Neural cell (in vitro differentiated cells): ENCODE measurements at regions not wholly inside any gene's neighbourhood (a gene's known extent, or its start where the extent isn't known, plus 50 kb on each side); places are given as distances from the start of the nearest gene placed in this dataset.

ENCODE experiments used
- H2AFZ ChIP-seq: fragments of 200-600, 300-800 bp; sonication (generic), shearing (Covaris generic); 2 replicates; pipeline ENCODE4 v1.6.0; 2014; ENCODE audit warnings: low read depth, mild to moderate bottlenecking, antibody characterized with exemption, low read length, moderate library complexity
- H3F3A ChIP-seq: fragments of 200-600 bp; shearing (Covaris generic); 2 replicates; pipeline ENCODE4 v1.6.1; 2016; ENCODE audit warnings: mild to moderate bottlenecking, moderate library complexity, mixed read lengths, antibody characterized with exemption, low read length; ENCODE audit not compliant: insufficient read depth, poor library complexity, severe bottlenecking
- H3K27ac ChIP-seq: fragments of 200-600, 300-800 bp; sonication (generic), shearing (Covaris generic); 2 replicates; pipeline ENCODE4 v1.5.1; 2014; ENCODE audit warnings: mild to moderate bottlenecking, low read length, moderate library complexity
- H3K27me3 ChIP-seq: fragments of 300-800, 200-600 bp; sonication (generic), shearing (Covaris generic); 2 replicates; pipeline ENCODE4 v1.6.0; 2014; ENCODE audit warnings: mild to moderate bottlenecking, low read depth, low read length, moderate library complexity; ENCODE audit not compliant: insufficient read depth
- H3K36me3 ChIP-seq: fragments of 300-800, 200-600 bp; sonication (generic), shearing (Covaris generic); 2 replicates; pipeline ENCODE4 v1.5.1; 2014; ENCODE audit warnings: mild to moderate bottlenecking, antibody characterized with exemption, low read length, moderate library complexity; ENCODE audit not compliant: insufficient read depth
- H3K4me2 ChIP-seq: fragments of 300-800, 200-600 bp; sonication (generic), shearing (Covaris generic); 2 replicates; pipeline ENCODE4 v1.6.0; 2014; ENCODE audit warnings: mild to moderate bottlenecking, low read length
- H3K4me3 ChIP-seq: fragments of 300-800, 200-600 bp; sonication (generic), shearing (Covaris generic); 2 replicates; pipeline ENCODE4 v1.5.1; 2014; ENCODE audit warnings: mild to moderate bottlenecking, low read length, moderate library complexity
- H3K79me2 ChIP-seq: fragments of 200-600 bp; shearing (Covaris generic); replicated peaks from 2 replicates; pipeline ENCODE4 v1.6.0; 2014; ENCODE audit warnings: mild to moderate bottlenecking, low read length, moderate library complexity; ENCODE audit not compliant: insufficient read depth
- H3K9ac ChIP-seq: fragments of 300-800, 200-600 bp; sonication (generic), shearing (Covaris generic); 2 replicates; pipeline ENCODE4 v1.6.1; 2016; ENCODE audit warnings: mild to moderate bottlenecking, low read length, mixed read lengths
- H3K9me2 ChIP-seq: fragments of 200-600 bp; shearing (Covaris generic); 2 replicates; pipeline ENCODE4 v1.6.1; 2016; ENCODE audit warnings: mild to moderate bottlenecking, low read length, mixed read lengths; ENCODE audit not compliant: insufficient read depth
- H3K9me3 ChIP-seq: fragments of 200-600, 300-800 bp; sonication (generic), shearing (Covaris generic); 2 replicates; pipeline ENCODE4 v1.6.1; 2016; ENCODE audit warnings: mild to moderate bottlenecking, mixed run types, low read length, moderate library complexity, mixed read lengths
- H4K20me1 ChIP-seq: fragments of 200-600 bp; shearing (Covaris generic); 2 replicates; pipeline ENCODE4 v1.6.1; 2016; ENCODE audit warnings: mild to moderate bottlenecking, mixed run types; ENCODE audit not compliant: insufficient read depth
- EP300 ChIP-seq: fragments of 450-650 bp; conservative IDR thresholded peaks from 2 replicates; pipeline ENCODE4 v1.6.1; 2014; ENCODE audit warnings: antibody characterized with exemption, mild to moderate bottlenecking, moderate library complexity; ENCODE audit not compliant: poor library complexity, severe bottlenecking
- MXI1 ChIP-seq: fragments of 450-650 bp; conservative IDR thresholded peaks from 2 replicates; pipeline ENCODE4 v1.6.1; 2014; ENCODE audit warnings: antibody characterized with exemption, mild to moderate bottlenecking; ENCODE audit not compliant: poor library complexity, severe bottlenecking
- POLR2AphosphoS5 ChIP-seq: IDR thresholded peaks from 2 replicates; pipeline ENCODE4 v1.6.1; 2012
- RAD21 ChIP-seq: fragments of 450-650 bp; conservative IDR thresholded peaks from 2 replicates; pipeline ENCODE4 v1.6.1; 2014; ENCODE audit warnings: antibody characterized with exemption, mild to moderate bottlenecking, moderate library complexity
- SMC3 ChIP-seq: fragments of 450-650 bp; conservative IDR thresholded peaks from 2 replicates; pipeline ENCODE4 v1.6.1; 2014; ENCODE audit warnings: antibody characterized with exemption, mild to moderate bottlenecking, moderate library complexity; ENCODE audit not compliant: poor library complexity
- TAF1 ChIP-seq: IDR thresholded peaks from 2 replicates; pipeline ENCODE4 v1.6.1; 2012; ENCODE audit warnings: low read depth
- TF ChIP-seq, protein P1 (sequence below): IDR thresholded peaks from 2 replicates; pipeline ENCODE4 v1.6.1; 2012; ENCODE audit warnings: borderline replicate concordance
- TF ChIP-seq, protein P2 (sequence below): fragments of 450-650 bp; IDR thresholded peaks from 2 replicates; pipeline ENCODE4 v1.5.1; 2014; ENCODE audit warnings: antibody characterized with exemption, mild to moderate bottlenecking, moderate library complexity; ENCODE audit not compliant: poor library complexity, severe bottlenecking

DNA sequence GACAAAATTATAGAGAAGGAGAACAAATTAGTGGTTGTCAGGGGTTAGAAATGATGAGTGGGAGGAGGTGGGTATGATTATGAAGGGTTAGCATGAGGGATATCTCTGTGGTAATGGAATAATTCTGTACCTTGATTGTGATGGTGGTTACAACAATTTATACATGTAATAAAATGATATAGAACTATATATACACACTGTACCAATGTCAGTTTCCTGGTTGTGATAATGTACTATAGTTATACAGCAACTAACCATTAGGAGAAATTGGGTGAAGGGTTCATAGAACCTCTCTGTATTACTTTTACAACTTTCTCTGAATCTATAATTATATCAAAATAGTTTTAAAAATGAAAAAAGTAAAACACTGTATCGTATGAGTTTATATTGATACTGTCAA lies 148.1 kb downstream of the ZNF621 start:
- no peaks in the 10 kb centered on the region for H3F3A ChIP-seq
- no peaks in the 10 kb centered on the region for H3K9me3 ChIP-seq
- H4K20me1 ChIP-seq, result no peaks in the 10 kb centered on the region
- no peaks in the 10 kb centered on the region for H3K79me2 ChIP-seq
- no peaks in the 10 kb centered on the region for H3K9me2 ChIP-seq
- no peak overlapping the region for H3K27ac ChIP-seq
- H3K9ac ChIP-seq, result no peak overlapping the region
- H3K4me2 ChIP-seq, result no peak overlapping the region
- H3K27me3 ChIP-seq, result no peaks in the 10 kb centered on the region
- H3K36me3 ChIP-seq, result no peaks in the 10 kb centered on the region
- TF ChIP-seq EP300 (no peak), TAF1 (no peak), POLR2AphosphoS5 (no peak), MXI1 (no peak), SMC3 (no peak), RAD21 (no peak)
- TF ChIP-seq, protein P1, sequence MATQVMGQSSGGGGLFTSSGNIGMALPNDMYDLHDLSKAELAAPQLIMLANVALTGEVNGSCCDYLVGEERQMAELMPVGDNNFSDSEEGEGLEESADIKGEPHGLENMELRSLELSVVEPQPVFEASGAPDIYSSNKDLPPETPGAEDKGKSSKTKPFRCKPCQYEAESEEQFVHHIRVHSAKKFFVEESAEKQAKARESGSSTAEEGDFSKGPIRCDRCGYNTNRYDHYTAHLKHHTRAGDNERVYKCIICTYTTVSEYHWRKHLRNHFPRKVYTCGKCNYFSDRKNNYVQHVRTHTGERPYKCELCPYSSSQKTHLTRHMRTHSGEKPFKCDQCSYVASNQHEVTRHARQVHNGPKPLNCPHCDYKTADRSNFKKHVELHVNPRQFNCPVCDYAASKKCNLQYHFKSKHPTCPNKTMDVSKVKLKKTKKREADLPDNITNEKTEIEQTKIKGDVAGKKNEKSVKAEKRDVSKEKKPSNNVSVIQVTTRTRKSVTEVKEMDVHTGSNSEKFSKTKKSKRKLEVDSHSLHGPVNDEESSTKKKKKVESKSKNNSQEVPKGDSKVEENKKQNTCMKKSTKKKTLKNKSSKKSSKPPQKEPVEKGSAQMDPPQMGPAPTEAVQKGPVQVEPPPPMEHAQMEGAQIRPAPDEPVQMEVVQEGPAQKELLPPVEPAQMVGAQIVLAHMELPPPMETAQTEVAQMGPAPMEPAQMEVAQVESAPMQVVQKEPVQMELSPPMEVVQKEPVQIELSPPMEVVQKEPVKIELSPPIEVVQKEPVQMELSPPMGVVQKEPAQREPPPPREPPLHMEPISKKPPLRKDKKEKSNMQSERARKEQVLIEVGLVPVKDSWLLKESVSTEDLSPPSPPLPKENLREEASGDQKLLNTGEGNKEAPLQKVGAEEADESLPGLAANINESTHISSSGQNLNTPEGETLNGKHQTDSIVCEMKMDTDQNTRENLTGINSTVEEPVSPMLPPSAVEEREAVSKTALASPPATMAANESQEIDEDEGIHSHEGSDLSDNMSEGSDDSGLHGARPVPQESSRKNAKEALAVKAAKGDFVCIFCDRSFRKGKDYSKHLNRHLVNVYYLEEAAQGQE, result no peak
- no peak overlapping the region for H3K4me3 ChIP-seq
- no peak overlapping the region for H2AFZ ChIP-seq

DNA sequence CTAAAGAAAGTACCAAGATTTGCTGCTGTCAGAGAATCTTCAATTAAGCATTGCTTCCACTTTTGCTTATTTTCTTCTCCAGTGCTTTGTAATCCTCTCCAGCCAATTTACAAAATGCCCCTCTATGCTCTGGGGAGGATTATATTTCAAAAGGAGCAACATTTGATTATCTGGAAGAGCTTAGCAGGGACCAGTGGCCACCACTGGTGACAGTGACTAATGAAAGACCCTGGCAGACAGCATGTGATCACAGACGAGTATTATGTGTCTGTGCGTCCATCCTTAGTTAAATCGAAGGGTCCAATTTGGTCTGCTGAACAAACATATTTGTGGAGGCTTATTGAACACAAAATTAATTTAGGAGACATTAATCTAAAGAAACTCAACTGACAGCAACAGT lies 152.6 kb downstream of the ZNF621 start:
- H3K4me2 ChIP-seq, result no peak overlapping the region
- H2AFZ ChIP-seq, result no peak overlapping the region
- no peaks in the 10 kb centered on the region for H3K9me3 ChIP-seq
- H3K36me3 ChIP-seq, result no peaks in the 10 kb centered on the region
- no peak overlapping the region for H3K27ac ChIP-seq
- H3F3A ChIP-seq, result no peaks in the 10 kb centered on the region
- no peaks in the 10 kb centered on the region for H3K79me2 ChIP-seq
- no peak overlapping the region for H3K4me3 ChIP-seq
- no peaks in the 10 kb centered on the region for H3K9me2 ChIP-seq
- no peaks in the 10 kb centered on the region for H3K27me3 ChIP-seq
- no peak overlapping the region for H3K9ac ChIP-seq
- H4K20me1 ChIP-seq, result no peaks in the 10 kb centered on the region
- TF ChIP-seq RAD21, result no peak
- TF ChIP-seq EP300, result no peak
- TF ChIP-seq, protein P2, sequence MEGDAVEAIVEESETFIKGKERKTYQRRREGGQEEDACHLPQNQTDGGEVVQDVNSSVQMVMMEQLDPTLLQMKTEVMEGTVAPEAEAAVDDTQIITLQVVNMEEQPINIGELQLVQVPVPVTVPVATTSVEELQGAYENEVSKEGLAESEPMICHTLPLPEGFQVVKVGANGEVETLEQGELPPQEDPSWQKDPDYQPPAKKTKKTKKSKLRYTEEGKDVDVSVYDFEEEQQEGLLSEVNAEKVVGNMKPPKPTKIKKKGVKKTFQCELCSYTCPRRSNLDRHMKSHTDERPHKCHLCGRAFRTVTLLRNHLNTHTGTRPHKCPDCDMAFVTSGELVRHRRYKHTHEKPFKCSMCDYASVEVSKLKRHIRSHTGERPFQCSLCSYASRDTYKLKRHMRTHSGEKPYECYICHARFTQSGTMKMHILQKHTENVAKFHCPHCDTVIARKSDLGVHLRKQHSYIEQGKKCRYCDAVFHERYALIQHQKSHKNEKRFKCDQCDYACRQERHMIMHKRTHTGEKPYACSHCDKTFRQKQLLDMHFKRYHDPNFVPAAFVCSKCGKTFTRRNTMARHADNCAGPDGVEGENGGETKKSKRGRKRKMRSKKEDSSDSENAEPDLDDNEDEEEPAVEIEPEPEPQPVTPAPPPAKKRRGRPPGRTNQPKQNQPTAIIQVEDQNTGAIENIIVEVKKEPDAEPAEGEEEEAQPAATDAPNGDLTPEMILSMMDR, result no peak
- TF ChIP-seq MXI1, result no peak
- TF ChIP-seq, protein P1, result no peak
